H9 (cell line): ENCODE measurements at regions not wholly inside any gene's neighbourhood (a gene's known extent, or its start where the extent isn't known, plus 50 kb on each side); places are given as distances from the start of the nearest gene placed in this dataset.

ENCODE experiments used
- DNase-seq: peaks from one replicate; pipeline ENCODE4 v3.0.0-alpha.2; 2017
- H2AFZ ChIP-seq: one replicate; pipeline ENCODE4 v1.6.1; 2013; ENCODE audit warnings: mild to moderate bottlenecking, low read length, control low read depth, moderate library complexity
- H2AK5ac ChIP-seq: 2 replicates; pipeline ENCODE4 v1.6.1; 2013; ENCODE audit warnings: low read length, control low read depth, mixed read lengths; ENCODE audit not compliant: insufficient read length
- H2BK120ac ChIP-seq: one replicate; pipeline ENCODE4 v1.6.1; 2013; ENCODE audit warnings: low read depth, mild to moderate bottlenecking, low read length, control low read depth, inconsistent platforms; ENCODE audit not compliant: poor library complexity, severe bottlenecking
- H2BK12ac ChIP-seq: 2 replicates; pipeline ENCODE4 v1.6.1; 2013; ENCODE audit warnings: low read length, control low read depth, mixed read lengths, low read depth; ENCODE audit not compliant: insufficient read length
- H2BK15ac ChIP-seq: 2 replicates; pipeline ENCODE4 v1.6.1; 2013; ENCODE audit warnings: low read depth, low read length, control low read depth
- H2BK20ac ChIP-seq: one replicate; pipeline ENCODE4 v1.6.1; 2013; ENCODE audit warnings: low read depth, mild to moderate bottlenecking, low read length, control low read depth, inconsistent platforms; ENCODE audit not compliant: poor library complexity, severe bottlenecking
- H2BK5ac ChIP-seq: 2 replicates; pipeline ENCODE4 v1.6.1; 2013; ENCODE audit warnings: low read length, control low read depth, mixed read lengths; ENCODE audit not compliant: insufficient read length
- H3K14ac ChIP-seq: 2 replicates; pipeline ENCODE4 v1.6.1; 2013; ENCODE audit warnings: low read length, control low read depth; ENCODE audit not compliant: insufficient read depth
- H3K18ac ChIP-seq: 2 replicates; pipeline ENCODE4 v1.6.1; 2013; ENCODE audit warnings: low read depth, mild to moderate bottlenecking, mixed read lengths, low read length, control low read depth; ENCODE audit not compliant: insufficient read length
- H3K23ac ChIP-seq: 2 replicates; pipeline ENCODE4 v1.6.1; 2013; ENCODE audit warnings: low read length, control low read depth, mixed read lengths, low read depth; ENCODE audit not compliant: insufficient read length
- H3K23me2 ChIP-seq: 2 replicates; pipeline ENCODE4 v1.6.1; 2013; ENCODE audit warnings: low read depth, mild to moderate bottlenecking, mixed read lengths, low read length, control low read depth; ENCODE audit not compliant: insufficient read length, poor library complexity, severe bottlenecking
- H3K27ac ChIP-seq: 2 replicates; pipeline ENCODE4 v1.5.1; 2013; ENCODE audit warnings: low read length, control low read depth, mixed read lengths, low read depth; ENCODE audit not compliant: insufficient read length
- H3K27me3 ChIP-seq: 2 replicates; pipeline ENCODE4 v1.6.1; 2013; ENCODE audit warnings: low read length, control low read depth, inconsistent platforms; ENCODE audit not compliant: insufficient read depth
- H3K4ac ChIP-seq: 2 replicates; pipeline ENCODE4 v1.6.1; 2013; ENCODE audit warnings: low read depth, mild to moderate bottlenecking, control low read depth, inconsistent platforms, low read length, moderate library complexity
- H3K4me1 ChIP-seq: 2 replicates; pipeline ENCODE4 v1.6.1; 2013; ENCODE audit warnings: low read length, control low read depth, inconsistent platforms; ENCODE audit not compliant: insufficient read depth
- H3K4me2 ChIP-seq: 2 replicates; pipeline ENCODE4 v1.6.1; 2013; ENCODE audit warnings: low read length, control low read depth, mixed read lengths; ENCODE audit not compliant: insufficient read length, insufficient read depth
- H3K56ac ChIP-seq: 2 replicates; pipeline ENCODE4 v1.6.1; 2013; ENCODE audit warnings: low read depth, mild to moderate bottlenecking, mixed read lengths, low read length, control low read depth; ENCODE audit not compliant: insufficient read length
- H3K79me1 ChIP-seq: 2 replicates; pipeline ENCODE4 v1.6.1; 2013; ENCODE audit warnings: low read depth, mild to moderate bottlenecking, moderate library complexity, low read length, control low read depth, inconsistent platforms; ENCODE audit not compliant: insufficient read depth, poor library complexity, severe bottlenecking
- H3K79me2 ChIP-seq: 2 replicates; pipeline ENCODE4 v1.6.1; 2013; ENCODE audit warnings: low read length, control low read depth, inconsistent platforms; ENCODE audit not compliant: insufficient read depth
- H3K9ac ChIP-seq: 2 replicates; pipeline ENCODE4 v1.6.1; 2013; ENCODE audit warnings: low read length, control low read depth, mixed read lengths; ENCODE audit not compliant: insufficient read length; ENCODE audit errors: extremely low read depth
- H3K9me3 ChIP-seq: one replicate; pipeline ENCODE4 v1.6.1; 2013; ENCODE audit warnings: low read depth, low read length, inconsistent platforms; ENCODE audit not compliant: control insufficient read depth
- H3T11ph ChIP-seq: one replicate; pipeline ENCODE4 v1.6.1; 2013; ENCODE audit warnings: mild to moderate bottlenecking, low read length, control low read depth, inconsistent platforms
- H4K20me1 ChIP-seq: one replicate; pipeline ENCODE4 v1.6.1; 2013; ENCODE audit not compliant: control insufficient read depth, insufficient read length, insufficient read depth
- H4K5ac ChIP-seq: 2 replicates; pipeline ENCODE4 v1.6.1; 2013; ENCODE audit warnings: low read depth, mild to moderate bottlenecking, mixed read lengths, low read length, control low read depth; ENCODE audit not compliant: insufficient read length
- H4K8ac ChIP-seq: replicated peaks from 2 replicates; pipeline ENCODE4 v1.6.1; 2013; ENCODE audit warnings: low read length, control low read depth, mixed read lengths, low read depth; ENCODE audit not compliant: insufficient read length
- H4K91ac ChIP-seq: 2 replicates; pipeline ENCODE4 v1.6.1; 2013; ENCODE audit warnings: low read depth, mild to moderate bottlenecking, moderate library complexity, mixed read lengths, low read length, control low read depth; ENCODE audit not compliant: insufficient read length
- H3K27ac Mint-ChIP-seq, 3 experiments: 2 replicates in 2 of 3; 3 replicates in 1 of 3; pipeline ENCODE4 v1.8.0; 2020 to 2021; ENCODE audit warnings: mixed read lengths in 3 of 3, mild to moderate bottlenecking in 1 of 3, moderate library complexity in 1 of 3
- H3K27me3 Mint-ChIP-seq: 2 replicates; pipeline ENCODE4 v1.8.0; 2021; ENCODE audit warnings: low read depth, mild to moderate bottlenecking, moderate library complexity, mixed read lengths
- H3K36me3 Mint-ChIP-seq, 3 experiments: 2 replicates in 2 of 3; 3 replicates in 1 of 3; pipeline ENCODE4 v1.8.0; 2020 to 2021; ENCODE audit warnings: low read depth in 3 of 3, mixed read lengths in 3 of 3; ENCODE audit not compliant: insufficient read depth in 1 of 3
- H3K4me1 Mint-ChIP-seq, 2 experiments: 2 replicates each; pipeline ENCODE4 v1.8.0; 2020; ENCODE audit warnings: mixed read lengths in 2 of 2
- H3K4me3 Mint-ChIP-seq, 2 experiments: 2 replicates in 1 of 2; 3 replicates in 1 of 2; pipeline ENCODE4 v1.8.0; 2020 to 2021; ENCODE audit warnings: mild to moderate bottlenecking in 2 of 2, mixed read lengths in 2 of 2, moderate library complexity in 1 of 2
- H3K9me3 Mint-ChIP-seq, 2 experiments: 2 replicates in 1 of 2; 3 replicates in 1 of 2; pipeline ENCODE4 v1.8.0; 2020; ENCODE audit warnings: mild to moderate bottlenecking in 2 of 2, mixed read lengths in 2 of 2, moderate library complexity in 1 of 2
- CTCF ChIP-seq: fragments of 200-600 bp; sonication (generic); conservative IDR thresholded peaks from 3 replicates; pipeline ENCODE4 v1.8.0; 2021; ENCODE audit warnings: antibody characterized with exemption, mild to moderate bottlenecking
- WGBS: extraction: QIAGEN DNeasy Blood & Tissue Kit; methylation state at CpG from one replicate; pipeline ENCODE4 v1.1.7; 2013; ENCODE audit warnings: missing lambda C conversion rate, low lambda C conversion rate, mixed read lengths; ENCODE audit not compliant: insufficient read length; ENCODE audit errors: extremely low coverage; 5-methylcytosine and 5-hydroxymethylcytosine counted together

DNA sequence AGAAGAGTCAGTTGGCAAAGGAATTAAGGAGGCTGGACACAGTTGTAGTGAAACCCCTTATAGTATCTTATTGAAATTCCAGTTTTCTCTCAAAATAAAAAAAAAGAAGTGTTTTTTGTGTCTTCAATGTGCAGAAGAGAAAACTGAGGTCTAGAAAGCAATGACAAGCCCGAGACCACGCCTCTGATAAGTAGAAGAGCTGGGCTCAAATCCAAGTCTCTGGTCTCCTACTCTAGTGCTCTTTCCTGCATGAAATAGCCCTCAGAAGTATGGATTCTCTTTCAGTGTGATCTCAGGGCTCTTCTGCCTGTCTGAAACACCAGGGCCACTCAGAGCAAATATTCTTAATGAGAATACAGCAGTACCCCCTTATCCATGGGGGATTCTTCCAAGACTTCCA lies 200.9 kb downstream of the KIF18A start:
- H3K9me3 Mint-ChIP-seq: no peaks in the 10 kb centered on the region
- H3K4me1 Mint-ChIP-seq: peaks cover 0 to 6% of the 10 kb centered on the region in 2 experiments; a peak in 1 of 4 replicates

More for the DNA sequence above, 200.9 kb downstream of the KIF18A start:
- Mint-ChIP-seq H3K27me3 (no peaks in the 10 kb centered on the region), H3K36me3 (no peaks in the 10 kb centered on the region), H3K4me3 (no peak overlapping the region), H3K27ac (no peak overlapping the region; a peak in 1 of 7 replicates)
- Histone ChIP-seq H2BK120ac (no peak overlapping the region), H3K23ac (no peak overlapping the region), H3K4me1 (no peaks in the 10 kb centered on the region), H3K79me2 (no peaks in the 10 kb centered on the region), H3K18ac (no peak overlapping the region), H4K8ac (no peak overlapping the region), H4K20me1 (no peaks in the 10 kb centered on the region), H3K79me1 (no peaks in the 10 kb centered on the region), H3K27me3 (no peaks in the 10 kb centered on the region), H4K5ac (no peak overlapping the region), H3K27ac (no peak overlapping the region), H3K9me3 (no peaks in the 10 kb centered on the region), H2AK5ac (no peak overlapping the region), H2BK5ac (no peak overlapping the region), H2BK20ac (no peak overlapping the region), H3K4me2 (no peak overlapping the region), H3K14ac (no peak overlapping the region), H3K4ac (no peak overlapping the region), H2AFZ (no peak overlapping the region), H2BK15ac (no peak overlapping the region), H3T11ph (no peak overlapping the region), H2BK12ac (no peak overlapping the region), H3K23me2 (no peaks in the 10 kb centered on the region), H3K9ac (no peak overlapping the region), H4K91ac (no peak overlapping the region), H3K56ac (no peak overlapping the region)
- no peak for TF ChIP-seq CTCF
- no peak for DNase-seq
- no CpG with 5 or more reads among the region's 2 CpGs for WGBS
